Tibial nerve (tissue), 4 donors: ENCODE measurements at regions not wholly inside any gene's neighbourhood (a gene's known extent, or its start where the extent isn't known, plus 50 kb on each side); places are given as distances from the start of the nearest gene placed in this dataset.

ENCODE experiments used
- DNase-seq, 2 donors: peaks; one replicate each; pipeline ENCODE4 v3.0.0-alpha.2; 2019; ENCODE audit warnings: low spot score in 2 of 2
- H3K27ac ChIP-seq, 4 donors: fragments of 200-600 bp; sonication (generic) in 3 of 4; one replicate each; pipeline ENCODE4 v1.5.1; 2017 to 2019; ENCODE audit warnings: mild to moderate bottlenecking in 1 of 4
- H3K27me3 ChIP-seq, 2 donors: fragments of 200-600 bp; sonication (generic) in 1 of 2; one replicate each; pipeline versions ENCODE4 v1.5.1 to v1.6.0; 2017 to 2019
- H3K36me3 ChIP-seq, 3 donors: fragments of 200-600 bp; sonication (generic); one replicate each; pipeline ENCODE4 v1.5.1; 2018 to 2019
- H3K4me1 ChIP-seq, 4 donors: fragments of 200-600 bp; sonication (generic) in 3 of 4; one replicate each; pipeline ENCODE4 v1.5.1; 2017 to 2019
- H3K4me3 ChIP-seq, 4 donors: fragments of 200-600 bp; sonication (generic) in 3 of 4; one replicate each; pipeline ENCODE4 v1.5.1; 2017 to 2019; ENCODE audit warnings: mild to moderate bottlenecking in 1 of 4, moderate library complexity in 1 of 4
- H3K9me3 ChIP-seq, 4 donors: fragments of 200-600 bp; sonication (generic) in 3 of 4; one replicate each; pipeline ENCODE4 v1.5.1; 2017 to 2019
- CTCF ChIP-seq, 5 experiments: fragments of 200-600 bp in 3 of 5; fragments of 450-650 bp in 2 of 5; sonication (generic) in 3 of 5; IDR thresholded peaks; one replicate each; pipeline ENCODE4 v1.5.1; 2016 to 2019; ENCODE audit warnings: antibody characterized with exemption in 5 of 5, mild to moderate bottlenecking in 3 of 5, moderate library complexity in 2 of 5
- EP300 ChIP-seq, 2 donors: sonication (generic); formaldehyde crosslinking; IDR thresholded peaks; one replicate each; pipeline ENCODE4 v1.6.1; 2017; ENCODE audit warnings: antibody characterized with exemption in 2 of 2, mild to moderate bottlenecking in 1 of 2
- POLR2A ChIP-seq, 2 donors: fragments of 450-650 bp; IDR thresholded peaks; one replicate each; pipeline ENCODE4 v1.6.1; 2017; ENCODE audit warnings: antibody characterized with exemption in 2 of 2, mild to moderate bottlenecking in 2 of 2, moderate library complexity in 2 of 2
- WGBS, 2 donors: methylation state at CpG; one replicate each; pipeline ENCODE4 v1.1.5; 2018; 5-methylcytosine and 5-hydroxymethylcytosine counted together

GRCh38 chr2:198312596-198313483 is 508.4 kb downstream of the PLCL1 start:
- Histone ChIP-seq H3K4me1 (no peaks in the 10 kb centered on the region), H3K9me3 (no peaks in the 10 kb centered on the region), H3K27me3 (no peaks in the 10 kb centered on the region), H3K27ac (no peak overlapping the region), H3K36me3 (no peaks in the 10 kb centered on the region), H3K4me3 (no peak overlapping the region)
- no peak for DNase-seq
- TF ChIP-seq POLR2A (IDR thresholded peaks at IDR 0.05) (no peak), CTCF (IDR thresholded peaks at IDR 0.05) (no peak), EP300 (IDR thresholded peaks at IDR 0.05) (no peak)
- WGBS, 2 donors, result 65 to 70% methylated on average over 11 of the region's 11 CpGs

GRCh38 chr2:198311020-198311419 is 506.6 kb downstream of the PLCL1 start:
- 74 to 86% methylated on average over 5 of the region's 5 CpGs for WGBS, 2 donors
- H3K27ac ChIP-seq, result no peak overlapping the region
- no peaks in the 10 kb centered on the region for H3K36me3 ChIP-seq
- no peaks in the 10 kb centered on the region for H3K27me3 ChIP-seq
- no peak for DNase-seq
- H3K4me3 ChIP-seq, result no peak overlapping the region
- no peaks in the 10 kb centered on the region for H3K4me1 ChIP-seq
- H3K9me3 ChIP-seq, result no peaks in the 10 kb centered on the region
- no peak for TF ChIP-seq POLR2A (IDR thresholded peaks at IDR 0.05)
- no peak for TF ChIP-seq EP300 (IDR thresholded peaks at IDR 0.05)
- no peak for TF ChIP-seq CTCF (IDR thresholded peaks at IDR 0.05)

GRCh38 chr2:198309673-198310280 is 505.4 kb downstream of the PLCL1 start:
- Histone ChIP-seq H3K4me1 (no peaks in the 10 kb centered on the region), H3K9me3 (no peaks in the 10 kb centered on the region), H3K27me3 (no peaks in the 10 kb centered on the region), H3K4me3 (no peak overlapping the region), H3K36me3 (no peaks in the 10 kb centered on the region), H3K27ac (no peak overlapping the region)
- TF ChIP-seq EP300 (IDR thresholded peaks at IDR 0.05), result no peak
- TF ChIP-seq CTCF (IDR thresholded peaks at IDR 0.05), result peak; percentile 45 to 85 (median 79)
- peak in 1 of 2 donors; percentile 67 for DNase-seq
- 4 to 5% methylated on average over 8 of the region's 8 CpGs for WGBS, 2 donors

GRCh38 chr2:198309081-198309480 is 504.7 kb downstream of the PLCL1 start:
- WGBS, 2 donors, result 98% methylated on average over 1 of the region's 1 CpG
- H3K4me3 ChIP-seq, result no peak overlapping the region
- H3K9me3 ChIP-seq, result no peaks in the 10 kb centered on the region
- no peak overlapping the region for H3K27ac ChIP-seq
- no peaks in the 10 kb centered on the region for H3K27me3 ChIP-seq
- DNase-seq, result no peak
- no peaks in the 10 kb centered on the region for H3K36me3 ChIP-seq
- no peak for TF ChIP-seq EP300 (IDR thresholded peaks at IDR 0.05)
- TF ChIP-seq POLR2A (IDR thresholded peaks at IDR 0.05), result no peak
- no peak for TF ChIP-seq CTCF (IDR thresholded peaks at IDR 0.05)
- H3K4me1 ChIP-seq, result no peaks in the 10 kb centered on the region

GRCh38 chr2:198308368-198308767 is 504.0 kb downstream of the PLCL1 start:
- no peak overlapping the region for H3K4me3 ChIP-seq
- no peak for TF ChIP-seq EP300 (IDR thresholded peaks at IDR 0.05)
- no peak for TF ChIP-seq POLR2A (IDR thresholded peaks at IDR 0.05)
- no peak for TF ChIP-seq CTCF (IDR thresholded peaks at IDR 0.05)
- WGBS, 2 donors, result 72 to 82% methylated on average over 3 of the region's 3 CpGs

More at GRCh38 chr2:198308368-198308767, 504.0 kb downstream of the PLCL1 start:
- Histone ChIP-seq H3K4me1 (no peaks in the 10 kb centered on the region), H3K36me3 (no peaks in the 10 kb centered on the region), H3K27me3 (no peaks in the 10 kb centered on the region), H3K9me3 (no peaks in the 10 kb centered on the region), H3K27ac (no peak overlapping the region)
- no peak for DNase-seq
